Neuronal stem cell (in vitro differentiated cells): ENCODE measurements at regions not wholly inside any gene's neighbourhood (a gene's known extent, or its start where the extent isn't known, plus 50 kb on each side); places are given as distances from the start of the nearest gene placed in this dataset.

Source experiments
- DNase-seq: peaks from one replicate; pipeline ENCODE4 v3.0.0-alpha.2; 2013; ENCODE audit warnings: low spot score
- H2AFZ ChIP-seq: one replicate; pipeline ENCODE4 v1.6.1; 2013; ENCODE audit warnings: mild to moderate bottlenecking, low read length, inconsistent platforms
- H2AK5ac ChIP-seq: 2 replicates; pipeline ENCODE4 v1.6.1; 2013; ENCODE audit warnings: low read depth, mild to moderate bottlenecking, inconsistent platforms, low read length, moderate library complexity, mixed read lengths
- H2BK120ac ChIP-seq: 2 replicates; pipeline ENCODE4 v1.6.1; 2013; ENCODE audit warnings: low read depth, mild to moderate bottlenecking, inconsistent platforms, low read length, moderate library complexity, mixed read lengths
- H2BK12ac ChIP-seq: one replicate; pipeline ENCODE4 v1.6.1; 2013; ENCODE audit warnings: low read length, inconsistent platforms
- H2BK15ac ChIP-seq: 2 replicates; pipeline ENCODE4 v1.6.1; 2013; ENCODE audit warnings: mild to moderate bottlenecking, low read length, inconsistent platforms, mixed read lengths
- H2BK5ac ChIP-seq: one replicate; pipeline ENCODE4 v1.6.1; 2013; ENCODE audit warnings: inconsistent platforms, mild to moderate bottlenecking, low read length, moderate library complexity
- H3K14ac ChIP-seq: one replicate; pipeline ENCODE4 v1.6.1; 2013; ENCODE audit warnings: low read length, inconsistent platforms
- H3K18ac ChIP-seq: 2 replicates; pipeline ENCODE4 v1.6.1; 2013; ENCODE audit warnings: low read length, inconsistent platforms
- H3K23ac ChIP-seq: 2 replicates; pipeline ENCODE4 v1.6.1; 2013; ENCODE audit warnings: low read depth, mild to moderate bottlenecking, mixed read lengths, low read length, inconsistent platforms; ENCODE audit not compliant: poor library complexity
- H3K27ac ChIP-seq: replicated peaks from 3 replicates; pipeline ENCODE4 v1.5.1; 2013; ENCODE audit warnings: low read length, inconsistent platforms
- H3K27me3 ChIP-seq, 3 experiments: 2 replicates each; pipeline ENCODE4 v1.6.1; 2013; ENCODE audit warnings: low read length in 3 of 3, mild to moderate bottlenecking in 2 of 3, inconsistent platforms in 1 of 3, low read depth in 1 of 3, mixed read lengths in 1 of 3, moderate library complexity in 1 of 3; ENCODE audit not compliant: control insufficient read depth in 3 of 3, insufficient read depth in 3 of 3
- H3K36me3 ChIP-seq, 2 donors: replicated peaks in 1 of 2; 2 replicates each; pipeline ENCODE4 v1.6.1; 2013; ENCODE audit warnings: low read length in 2 of 2; ENCODE audit not compliant: control insufficient read depth in 2 of 2, insufficient read depth in 2 of 2
- H3K4ac ChIP-seq: 2 replicates; pipeline ENCODE4 v1.6.1; 2013; ENCODE audit warnings: inconsistent platforms, mild to moderate bottlenecking, low read length, moderate library complexity
- H3K4me1 ChIP-seq, 2 donors: 1 replicate in 1 of 2; 2 replicates in 1 of 2; pipeline ENCODE4 v1.6.1; 2013; ENCODE audit warnings: low read length in 2 of 2, low read depth in 1 of 2; ENCODE audit not compliant: control insufficient read depth in 2 of 2, insufficient read depth in 1 of 2
- H3K4me2 ChIP-seq: one replicate; pipeline ENCODE4 v1.6.1; 2013; ENCODE audit warnings: mild to moderate bottlenecking, low read length, inconsistent platforms; ENCODE audit not compliant: insufficient read depth, poor library complexity, severe bottlenecking
- H3K4me3 ChIP-seq, 2 donors: 2 replicates each; pipeline ENCODE4 v1.5.1; 2013; ENCODE audit warnings: low read length in 2 of 2, mild to moderate bottlenecking in 2 of 2, inconsistent platforms in 1 of 2, moderate library complexity in 1 of 2
- H3K79me1 ChIP-seq: one replicate; pipeline ENCODE4 v1.6.1; 2013; ENCODE audit warnings: low read depth, mild to moderate bottlenecking, inconsistent platforms, low read length, moderate library complexity
- H3K9ac ChIP-seq: one replicate; pipeline ENCODE4 v1.6.1; 2013; ENCODE audit warnings: mild to moderate bottlenecking, low read depth, low read length, inconsistent platforms; ENCODE audit not compliant: poor library complexity
- H3K9me3 ChIP-seq, 2 donors: replicated peaks in 1 of 2; 2 replicates each; pipeline versions ENCODE3 to v1.6.1; 2013; ENCODE audit warnings: low read length in 2 of 2, mild to moderate bottlenecking in 2 of 2, inconsistent platforms in 1 of 2, low read depth in 1 of 2, mixed read lengths in 1 of 2, moderate library complexity in 1 of 2; ENCODE audit not compliant: control insufficient read depth in 2 of 2, insufficient read depth in 1 of 2
- H4K8ac ChIP-seq: one replicate; pipeline ENCODE4 v1.6.1; 2013; ENCODE audit warnings: low read depth, mild to moderate bottlenecking, inconsistent platforms, low read length, moderate library complexity
- H4K91ac ChIP-seq: one replicate; pipeline ENCODE4 v1.6.1; 2013; ENCODE audit warnings: low read length, low read depth, mild to moderate bottlenecking, inconsistent platforms; ENCODE audit not compliant: poor library complexity
- WGBS, 2 donors: extraction: QIAGEN DNeasy Blood & Tissue Kit; methylation state at CpG; one replicate each; pipeline ENCODE4 v1.1.7; 2013; ENCODE audit warnings: missing lambda C conversion rate in 2 of 2, mixed read lengths in 1 of 2; ENCODE audit not compliant: insufficient read length in 2 of 2, insufficient replicate concordance in 1 of 2; ENCODE audit errors: extremely low coverage in 2 of 2; 5-methylcytosine and 5-hydroxymethylcytosine counted together

GRCh38 chr1:168979276-168979675 lies 127.2 kb upstream of the ATP1B1 start:
- Histone ChIP-seq H2BK5ac (no peak overlapping the region), H2AK5ac (no peak overlapping the region), H3K4ac (no peak overlapping the region), H4K8ac (no peak overlapping the region), H2BK12ac (no peak overlapping the region), H3K9me3 (no peaks in the 10 kb centered on the region), H3K9ac (no peak overlapping the region), H2AFZ (no peak overlapping the region), H3K27ac (no peak overlapping the region), H3K23ac (no peak overlapping the region), H3K14ac (no peak overlapping the region), H3K79me1 (no peaks in the 10 kb centered on the region), H3K4me1 (peaks cover 0 to 4% of the 10 kb centered on the region in 2 donors), H2BK15ac (no peak overlapping the region), H3K27me3 (no peaks in the 10 kb centered on the region), H4K91ac (no peak overlapping the region), H3K4me3 (no peak overlapping the region), H3K4me2 (no peak overlapping the region), H3K18ac (no peak overlapping the region), H2BK120ac (no peak overlapping the region), H3K36me3 (no peaks in the 10 kb centered on the region)
- no peak for DNase-seq
- no CpG with 5 or more reads among the region's 4 CpGs for WGBS, 2 donors

GRCh38 chr1:168980180-168980579 lies 126.3 kb upstream of the ATP1B1 start:
- H3K18ac ChIP-seq = no peak overlapping the region

GRCh38 chr1:168980656-168981055 lies 125.8 kb upstream of the ATP1B1 start:
- H3K79me1 ChIP-seq = no peaks in the 10 kb centered on the region
- H2BK120ac ChIP-seq = no peak overlapping the region
- H3K14ac ChIP-seq = no peak overlapping the region
- no peak overlapping the region for H2AK5ac ChIP-seq
- no peaks in the 10 kb centered on the region for H3K27me3 ChIP-seq
- H3K4me1 ChIP-seq = peaks cover 0 to 4% of the 10 kb centered on the region in 2 donors
- H3K23ac ChIP-seq = no peak overlapping the region
- H2AFZ ChIP-seq = no peak overlapping the region
- DNase-seq = no peak
- no peak overlapping the region for H4K91ac ChIP-seq
- H3K27ac ChIP-seq = no peak overlapping the region
- no peak overlapping the region for H3K4ac ChIP-seq
- H2BK5ac ChIP-seq = no peak overlapping the region
- no peak overlapping the region for H2BK12ac ChIP-seq
- H3K9me3 ChIP-seq = no peaks in the 10 kb centered on the region
- no peaks in the 10 kb centered on the region for H3K36me3 ChIP-seq
- H3K18ac ChIP-seq = no peak overlapping the region
- no peak overlapping the region for H3K9ac ChIP-seq
- no peak overlapping the region for H4K8ac ChIP-seq
- no peak overlapping the region for H3K4me3 ChIP-seq
- no peak overlapping the region for H2BK15ac ChIP-seq
- H3K4me2 ChIP-seq = no peak overlapping the region

More at GRCh38 chr1:168980180-168980579, 126.3 kb upstream of the ATP1B1 start:
- Histone ChIP-seq H2BK120ac (no peak overlapping the region), H3K4me3 (no peak overlapping the region), H4K91ac (no peak overlapping the region), H2BK12ac (no peak overlapping the region), H2AK5ac (no peak overlapping the region), H2AFZ (no peak overlapping the region), H3K36me3 (no peaks in the 10 kb centered on the region), H3K9ac (no peak overlapping the region), H3K14ac (no peak overlapping the region), H4K8ac (no peak overlapping the region), H3K4me1 (peaks cover 0 to 4% of the 10 kb centered on the region in 2 donors), H3K4ac (no peak overlapping the region), H3K27ac (no peak overlapping the region), H3K23ac (no peak overlapping the region), H3K79me1 (no peaks in the 10 kb centered on the region), H3K9me3 (no peaks in the 10 kb centered on the region), H2BK5ac (no peak overlapping the region), H3K27me3 (no peaks in the 10 kb centered on the region), H2BK15ac (no peak overlapping the region), H3K4me2 (no peak overlapping the region)
- DNase-seq = no peak

GRCh38 chr1:168982778-168983177 lies 123.7 kb upstream of the ATP1B1 start:
- Histone ChIP-seq H2BK12ac (no peak overlapping the region), H2BK15ac (no peak overlapping the region), H3K27ac (no peak overlapping the region), H3K9ac (no peak overlapping the region), H3K9me3 (no peaks in the 10 kb centered on the region), H3K14ac (no peak overlapping the region), H4K91ac (no peak overlapping the region), H4K8ac (no peak overlapping the region), H3K4me2 (no peak overlapping the region), H3K27me3 (no peaks in the 10 kb centered on the region), H3K79me1 (no peaks in the 10 kb centered on the region), H2BK120ac (no peak overlapping the region), H3K4ac (no peak overlapping the region), H2BK5ac (no peak overlapping the region), H3K4me3 (no peak overlapping the region), H3K23ac (no peak overlapping the region), H3K18ac (no peak overlapping the region), H2AFZ (no peak overlapping the region), H3K36me3 (no peaks in the 10 kb centered on the region), H2AK5ac (no peak overlapping the region), H3K4me1 (no peaks in the 10 kb centered on the region)
- DNase-seq = no peak
- no CpG with 5 or more reads among the region's 4 CpGs for WGBS, 2 donors
